ENCODE measurements at regions not wholly inside any gene's neighbourhood (a gene's known extent, or its start where the extent isn't known, plus 50 kb on each side); places are given as distances from the start of the nearest gene placed in this dataset.

DNA sequence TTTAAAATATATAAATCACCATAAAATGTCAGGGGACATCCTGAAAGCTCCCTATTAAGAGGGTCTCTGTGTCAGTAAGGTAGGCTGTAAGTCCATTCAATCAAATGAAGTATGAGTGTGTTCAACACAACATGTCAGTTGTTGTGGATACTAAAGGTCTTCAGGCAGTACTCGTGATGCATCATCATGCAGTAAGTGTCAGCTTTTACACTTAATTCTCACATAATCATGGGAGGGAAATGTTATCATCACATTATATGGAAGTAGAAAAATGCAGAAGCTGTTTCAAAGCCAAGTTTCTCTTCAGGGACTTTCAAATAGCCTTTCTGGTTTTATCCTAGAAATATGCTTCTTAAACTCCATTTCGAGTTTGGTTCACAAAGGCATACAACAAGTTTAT is 477.1 kb upstream of the ID2 start:
- no peak overlapping the region for H4K8ac ChIP-seq (ENCODE audit: low read depth, low read length)
- no peak overlapping the region for H2BK12ac ChIP-seq (ENCODE audit: low read length)
- no peak overlapping the region for H2AK5ac ChIP-seq (ENCODE audit: low read length)
- no peak overlapping the region for H2AFZ ChIP-seq (ENCODE audit: insufficient read depth, low read length, poor library complexity)
- H3K14ac ChIP-seq (ENCODE audit: low read length): no peak overlapping the region
- no peak overlapping the region for H3K18ac ChIP-seq (ENCODE audit: low read length)
- H3K4ac ChIP-seq (ENCODE audit: low read depth, low read length): no peak overlapping the region
- H3K79me2 ChIP-seq (ENCODE audit: control insufficient read depth, insufficient read depth, low read length, poor library complexity): no peaks in the 10 kb centered on the region
- no peak overlapping the region for H3K4me3 ChIP-seq (ENCODE audit: low read depth, low read length)
- H3K4me1 ChIP-seq (ENCODE audit: control insufficient read depth in 1 of 2, insufficient read depth in 2 of 2, low read length in 2 of 2): no peaks in the 10 kb centered on the region
- no peak overlapping the region for H3K9ac ChIP-seq (ENCODE audit: low read length)
- H3K27me3 ChIP-seq (ENCODE audit: insufficient read depth, low read length): no peaks in the 10 kb centered on the region
- no peak overlapping the region for H2BK120ac ChIP-seq (ENCODE audit: insufficient read depth, low read length, poor library complexity)
- no peak overlapping the region for H3K23ac ChIP-seq (ENCODE audit: low read length)
- no CpG with 5 or more reads among the region's 2 CpGs for WGBS (ENCODE audit: extremely low coverage, insufficient coverage, insufficient read length)
- H3K36me3 ChIP-seq (ENCODE audit: control insufficient read depth in 1 of 2, insufficient read depth in 2 of 2, low read length in 2 of 2): no peaks in the 10 kb centered on the region
- DNase-seq: peak in 1 of 2 donors; percentile 18
- H4K12ac ChIP-seq (ENCODE audit: low read depth, low read length): no peak overlapping the region
- no peak overlapping the region for H2BK5ac ChIP-seq (ENCODE audit: low read depth, low read length, poor library complexity)
- H3K4me2 ChIP-seq (ENCODE audit: low read length): no peak overlapping the region
- no peaks in the 10 kb centered on the region for H3K9me3 ChIP-seq (ENCODE audit: insufficient read depth, low read depth, low read length)
- H4K91ac ChIP-seq (ENCODE audit: low read depth, low read length): no peak overlapping the region
- H3K79me1 ChIP-seq (ENCODE audit: low read length): no peaks in the 10 kb centered on the region
- H3K27ac ChIP-seq (ENCODE audit: low read depth, low read length): no peak overlapping the region

GRCh38 chr2:8209494-8209893 is 472.4 kb upstream of the ID2 start:
- no peaks in the 10 kb centered on the region for H3K4me1 ChIP-seq (ENCODE audit: control insufficient read depth in 1 of 2, insufficient read depth in 2 of 2, low read length in 2 of 2)
- no peaks in the 10 kb centered on the region for H3K9me3 ChIP-seq (ENCODE audit: insufficient read depth, low read depth, low read length)
- no peaks in the 10 kb centered on the region for H3K27me3 ChIP-seq (ENCODE audit: insufficient read depth, low read length)
- H3K18ac ChIP-seq (ENCODE audit: low read length): no peak overlapping the region
- H2BK12ac ChIP-seq (ENCODE audit: low read length): no peak overlapping the region
- no peak overlapping the region for H3K4ac ChIP-seq (ENCODE audit: low read depth, low read length)
- no peak overlapping the region for H3K14ac ChIP-seq (ENCODE audit: low read length)
- no peak overlapping the region for H3K23ac ChIP-seq (ENCODE audit: low read length)
- no peaks in the 10 kb centered on the region for H3K36me3 ChIP-seq (ENCODE audit: control insufficient read depth in 1 of 2, insufficient read depth in 2 of 2, low read length in 2 of 2)
- no CpG with 5 or more reads among the region's 2 CpGs for WGBS (ENCODE audit: extremely low coverage, insufficient coverage, insufficient read length)
- H3K4me2 ChIP-seq (ENCODE audit: low read length): no peak overlapping the region
- no peaks in the 10 kb centered on the region for H3K79me2 ChIP-seq (ENCODE audit: control insufficient read depth, insufficient read depth, low read length, poor library complexity)
- H2BK5ac ChIP-seq (ENCODE audit: low read depth, low read length, poor library complexity): no peak overlapping the region
- no peak overlapping the region for H2BK120ac ChIP-seq (ENCODE audit: insufficient read depth, low read length, poor library complexity)
- no peaks in the 10 kb centered on the region for H3K79me1 ChIP-seq (ENCODE audit: low read length)
- H2AFZ ChIP-seq (ENCODE audit: insufficient read depth, low read length, poor library complexity): no peak overlapping the region
- H4K12ac ChIP-seq (ENCODE audit: low read depth, low read length): no peak overlapping the region
- no peak overlapping the region for H3K27ac ChIP-seq (ENCODE audit: low read depth, low read length)
- DNase-seq: no peak
- no peak overlapping the region for H3K4me3 ChIP-seq (ENCODE audit: low read depth, low read length)
- H4K8ac ChIP-seq (ENCODE audit: low read depth, low read length): no peak overlapping the region
- no peak overlapping the region for H2AK5ac ChIP-seq (ENCODE audit: low read length)
- H3K9ac ChIP-seq (ENCODE audit: low read length): no peak overlapping the region
- no peak overlapping the region for H4K91ac ChIP-seq (ENCODE audit: low read depth, low read length)

DNA sequence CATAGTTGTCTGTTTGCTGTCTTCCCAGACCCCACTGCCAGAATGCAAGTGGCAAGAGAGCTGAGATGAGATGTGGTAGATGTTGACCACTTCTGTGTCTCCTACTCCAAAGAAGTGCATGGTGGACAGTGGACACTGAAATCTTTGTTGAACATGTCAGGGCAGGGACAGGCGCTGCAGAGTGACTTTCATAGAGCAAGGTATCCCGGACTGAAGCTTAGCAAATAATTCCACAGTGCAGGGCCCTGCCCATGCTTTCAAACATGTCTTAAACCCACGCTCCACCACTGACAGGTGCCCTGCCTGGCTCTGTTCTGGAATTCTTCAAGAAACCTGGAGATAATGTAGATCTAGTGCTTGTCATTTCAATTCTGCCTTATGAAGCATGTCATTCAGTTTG is 470.5 kb upstream of the ID2 start:
- Histone ChIP-seq H3K4me2 (ENCODE audit: low read length) (no peak overlapping the region), H3K4ac (ENCODE audit: low read depth, low read length) (no peak overlapping the region), H2BK12ac (ENCODE audit: low read length) (no peak overlapping the region), H3K18ac (ENCODE audit: low read length) (no peak overlapping the region), H3K36me3 (ENCODE audit: control insufficient read depth in 1 of 2, insufficient read depth in 2 of 2, low read length in 2 of 2) (no peaks in the 10 kb centered on the region), H3K9me3 (ENCODE audit: insufficient read depth, low read depth, low read length) (no peaks in the 10 kb centered on the region), H4K8ac (ENCODE audit: low read depth, low read length) (no peak overlapping the region), H3K4me1 (ENCODE audit: control insufficient read depth in 1 of 2, insufficient read depth in 2 of 2, low read length in 2 of 2) (no peaks in the 10 kb centered on the region), H3K79me1 (ENCODE audit: low read length) (no peaks in the 10 kb centered on the region), H4K12ac (ENCODE audit: low read depth, low read length) (no peak overlapping the region), H3K27me3 (ENCODE audit: insufficient read depth, low read length) (no peaks in the 10 kb centered on the region), H3K14ac (ENCODE audit: low read length) (no peak overlapping the region), H3K27ac (ENCODE audit: low read depth, low read length) (no peak overlapping the region), H3K23ac (ENCODE audit: low read length) (no peak overlapping the region), H2AFZ (ENCODE audit: insufficient read depth, low read length, poor library complexity) (no peak overlapping the region), H2AK5ac (ENCODE audit: low read length) (no peak overlapping the region), H2BK5ac (ENCODE audit: low read depth, low read length, poor library complexity) (no peak overlapping the region), H3K79me2 (ENCODE audit: control insufficient read depth, insufficient read depth, low read length, poor library complexity) (no peaks in the 10 kb centered on the region), H4K91ac (ENCODE audit: low read depth, low read length) (no peak overlapping the region), H2BK120ac (ENCODE audit: insufficient read depth, low read length, poor library complexity) (no peak overlapping the region), H3K9ac (ENCODE audit: low read length) (no peak overlapping the region), H3K4me3 (ENCODE audit: low read depth, low read length) (no peak overlapping the region)
- no peak for DNase-seq
- no CpG with 5 or more reads among the region's 3 CpGs for WGBS (ENCODE audit: extremely low coverage, insufficient coverage, insufficient read length)

GRCh38 chr2:8212239-8212638 is 469.6 kb upstream of the ID2 start:
- Histone ChIP-seq H3K23ac (ENCODE audit: low read length) (no peak overlapping the region), H3K27me3 (ENCODE audit: insufficient read depth, low read length) (no peaks in the 10 kb centered on the region), H4K8ac (ENCODE audit: low read depth, low read length) (no peak overlapping the region), H3K18ac (ENCODE audit: low read length) (no peak overlapping the region), H3K9ac (ENCODE audit: low read length) (no peak overlapping the region), H2BK5ac (ENCODE audit: low read depth, low read length, poor library complexity) (no peak overlapping the region), H4K12ac (ENCODE audit: low read depth, low read length) (no peak overlapping the region), H4K91ac (ENCODE audit: low read depth, low read length) (no peak overlapping the region), H3K27ac (ENCODE audit: low read depth, low read length) (no peak overlapping the region), H2BK12ac (ENCODE audit: low read length) (no peak overlapping the region), H2AK5ac (ENCODE audit: low read length) (no peak overlapping the region), H3K4ac (ENCODE audit: low read depth, low read length) (no peak overlapping the region), H3K4me3 (ENCODE audit: low read depth, low read length) (no peak overlapping the region), H2BK120ac (ENCODE audit: insufficient read depth, low read length, poor library complexity) (no peak overlapping the region), H3K4me1 (ENCODE audit: control insufficient read depth in 1 of 2, insufficient read depth in 2 of 2, low read length in 2 of 2) (no peaks in the 10 kb centered on the region), H3K4me2 (ENCODE audit: low read length) (no peak overlapping the region), H3K79me2 (ENCODE audit: control insufficient read depth, insufficient read depth, low read length, poor library complexity) (no peaks in the 10 kb centered on the region), H3K14ac (ENCODE audit: low read length) (no peak overlapping the region), H3K79me1 (ENCODE audit: low read length) (no peaks in the 10 kb centered on the region), H3K9me3 (ENCODE audit: insufficient read depth, low read depth, low read length) (no peaks in the 10 kb centered on the region), H3K36me3 (ENCODE audit: control insufficient read depth in 1 of 2, insufficient read depth in 2 of 2, low read length in 2 of 2) (no peaks in the 10 kb centered on the region), H2AFZ (ENCODE audit: insufficient read depth, low read length, poor library complexity) (no peak overlapping the region)
- no CpG with 5 or more reads among the region's 3 CpGs for WGBS (ENCODE audit: extremely low coverage, insufficient coverage, insufficient read length)
- DNase-seq: no peak

Data from trophoblast cell (in vitro differentiated cells and primary cell).